Tibial nerve (tissue), 4 donors: ENCODE measurements at regions not wholly inside any gene's neighbourhood (a gene's known extent, or its start where the extent isn't known, plus 50 kb on each side); places are given as distances from the start of the nearest gene placed in this dataset.

Experiments
- DNase-seq, 2 donors: peaks; one replicate each; pipeline ENCODE4 v3.0.0-alpha.2; 2019; ENCODE audit warnings: low spot score in 2 of 2
- H3K27ac ChIP-seq, 4 donors: fragments of 200-600 bp; sonication (generic) in 3 of 4; one replicate each; pipeline ENCODE4 v1.5.1; 2017 to 2019; ENCODE audit warnings: mild to moderate bottlenecking in 1 of 4
- H3K27me3 ChIP-seq, 2 donors: fragments of 200-600 bp; sonication (generic) in 1 of 2; one replicate each; pipeline versions ENCODE4 v1.5.1 to v1.6.0; 2017 to 2019
- H3K36me3 ChIP-seq, 3 donors: fragments of 200-600 bp; sonication (generic); one replicate each; pipeline ENCODE4 v1.5.1; 2018 to 2019
- H3K4me1 ChIP-seq, 4 donors: fragments of 200-600 bp; sonication (generic) in 3 of 4; one replicate each; pipeline ENCODE4 v1.5.1; 2017 to 2019
- H3K4me3 ChIP-seq, 4 donors: fragments of 200-600 bp; sonication (generic) in 3 of 4; one replicate each; pipeline ENCODE4 v1.5.1; 2017 to 2019; ENCODE audit warnings: mild to moderate bottlenecking in 1 of 4, moderate library complexity in 1 of 4
- H3K9me3 ChIP-seq, 4 donors: fragments of 200-600 bp; sonication (generic) in 3 of 4; one replicate each; pipeline ENCODE4 v1.5.1; 2017 to 2019
- EP300 ChIP-seq, 2 donors: sonication (generic); formaldehyde crosslinking; IDR thresholded peaks; one replicate each; pipeline ENCODE4 v1.6.1; 2017; ENCODE audit warnings: antibody characterized with exemption in 2 of 2, mild to moderate bottlenecking in 1 of 2
- POLR2A ChIP-seq, 2 donors: fragments of 450-650 bp; IDR thresholded peaks; one replicate each; pipeline ENCODE4 v1.6.1; 2017; ENCODE audit warnings: antibody characterized with exemption in 2 of 2, mild to moderate bottlenecking in 2 of 2, moderate library complexity in 2 of 2
- WGBS, 2 donors: methylation state at CpG; one replicate each; pipeline ENCODE4 v1.1.5; 2018; 5-methylcytosine and 5-hydroxymethylcytosine counted together
- TF ChIP-seq, protein P1 (sequence below), 5 experiments: fragments of 200-600 bp in 3 of 5; fragments of 450-650 bp in 2 of 5; sonication (generic) in 3 of 5; IDR thresholded peaks; one replicate each; pipeline ENCODE4 v1.5.1; 2016 to 2019; ENCODE audit warnings: antibody characterized with exemption in 5 of 5, mild to moderate bottlenecking in 3 of 5, moderate library complexity in 2 of 5

DNA sequence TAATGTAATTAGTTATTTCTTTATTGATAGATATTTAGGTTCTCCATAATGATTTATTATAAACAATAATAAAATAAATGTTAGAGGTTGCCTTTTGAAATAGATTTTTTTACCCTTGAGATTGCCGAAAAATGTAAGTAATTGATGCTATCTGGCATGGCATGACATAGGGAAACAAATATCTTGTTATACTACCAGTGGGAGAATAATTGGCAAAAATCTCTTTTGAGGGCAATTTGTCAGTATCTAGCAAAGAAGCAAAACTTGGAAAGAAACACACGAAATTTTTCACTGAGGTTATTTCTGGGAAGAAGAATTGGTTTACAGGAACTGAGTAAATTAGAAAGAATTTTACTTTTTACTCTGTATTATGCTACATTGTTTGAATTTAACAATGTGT lies 547.2 kb upstream of the SETBP1 start:
- peaks cover 0 to 4% (median 0%) of the 10 kb centered on the region in 4 donors for H3K4me1 ChIP-seq
- TF ChIP-seq, protein P1, sequence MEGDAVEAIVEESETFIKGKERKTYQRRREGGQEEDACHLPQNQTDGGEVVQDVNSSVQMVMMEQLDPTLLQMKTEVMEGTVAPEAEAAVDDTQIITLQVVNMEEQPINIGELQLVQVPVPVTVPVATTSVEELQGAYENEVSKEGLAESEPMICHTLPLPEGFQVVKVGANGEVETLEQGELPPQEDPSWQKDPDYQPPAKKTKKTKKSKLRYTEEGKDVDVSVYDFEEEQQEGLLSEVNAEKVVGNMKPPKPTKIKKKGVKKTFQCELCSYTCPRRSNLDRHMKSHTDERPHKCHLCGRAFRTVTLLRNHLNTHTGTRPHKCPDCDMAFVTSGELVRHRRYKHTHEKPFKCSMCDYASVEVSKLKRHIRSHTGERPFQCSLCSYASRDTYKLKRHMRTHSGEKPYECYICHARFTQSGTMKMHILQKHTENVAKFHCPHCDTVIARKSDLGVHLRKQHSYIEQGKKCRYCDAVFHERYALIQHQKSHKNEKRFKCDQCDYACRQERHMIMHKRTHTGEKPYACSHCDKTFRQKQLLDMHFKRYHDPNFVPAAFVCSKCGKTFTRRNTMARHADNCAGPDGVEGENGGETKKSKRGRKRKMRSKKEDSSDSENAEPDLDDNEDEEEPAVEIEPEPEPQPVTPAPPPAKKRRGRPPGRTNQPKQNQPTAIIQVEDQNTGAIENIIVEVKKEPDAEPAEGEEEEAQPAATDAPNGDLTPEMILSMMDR (IDR thresholded peaks at IDR 0.05): no peak
- TF ChIP-seq EP300 (IDR thresholded peaks at IDR 0.05) (no peak), POLR2A (IDR thresholded peaks at IDR 0.05) (no peak)
- WGBS, 2 donors: 26 to 29% methylated on average over 2 of the region's 2 CpGs
- H3K27ac ChIP-seq: no peak overlapping the region
- H3K36me3 ChIP-seq: no peaks in the 10 kb centered on the region
- H3K9me3 ChIP-seq: no peaks in the 10 kb centered on the region
- H3K27me3 ChIP-seq: no peaks in the 10 kb centered on the region
- no peak for DNase-seq
- no peak overlapping the region for H3K4me3 ChIP-seq

DNA sequence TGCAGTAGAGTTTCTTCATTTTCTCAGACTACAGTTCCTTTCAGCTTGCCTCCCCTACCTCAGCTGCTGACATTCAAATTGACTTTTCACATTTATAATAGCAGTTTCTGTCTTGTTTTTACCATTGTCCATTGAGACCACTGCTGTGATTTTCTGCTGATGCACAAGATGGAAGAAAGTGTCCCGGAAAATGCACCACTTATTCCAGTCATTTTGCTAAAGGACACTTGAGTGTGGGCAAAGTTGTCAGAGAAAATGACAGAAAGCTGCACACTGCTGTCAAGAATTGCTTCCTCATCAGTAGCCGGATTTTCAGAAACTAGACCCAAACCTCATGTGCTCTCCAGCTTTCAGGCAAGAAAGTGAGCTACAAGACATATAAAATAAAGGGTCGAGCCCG lies 546.2 kb upstream of the SETBP1 start:
- DNase-seq: no peak
- no peak overlapping the region for H3K4me3 ChIP-seq
- H3K9me3 ChIP-seq: no peaks in the 10 kb centered on the region
- no peak overlapping the region for H3K27ac ChIP-seq
- TF ChIP-seq POLR2A (IDR thresholded peaks at IDR 0.05): no peak
- TF ChIP-seq, protein P1 (IDR thresholded peaks at IDR 0.05): no peak
- no peak for TF ChIP-seq EP300 (IDR thresholded peaks at IDR 0.05)
- no peaks in the 10 kb centered on the region for H3K36me3 ChIP-seq
- H3K27me3 ChIP-seq: no peaks in the 10 kb centered on the region
- peaks cover 0 to 4% (median 0%) of the 10 kb centered on the region in 4 donors for H3K4me1 ChIP-seq
- 67 to 68% methylated on average over 4 of the region's 4 CpGs for WGBS, 2 donors

DNA sequence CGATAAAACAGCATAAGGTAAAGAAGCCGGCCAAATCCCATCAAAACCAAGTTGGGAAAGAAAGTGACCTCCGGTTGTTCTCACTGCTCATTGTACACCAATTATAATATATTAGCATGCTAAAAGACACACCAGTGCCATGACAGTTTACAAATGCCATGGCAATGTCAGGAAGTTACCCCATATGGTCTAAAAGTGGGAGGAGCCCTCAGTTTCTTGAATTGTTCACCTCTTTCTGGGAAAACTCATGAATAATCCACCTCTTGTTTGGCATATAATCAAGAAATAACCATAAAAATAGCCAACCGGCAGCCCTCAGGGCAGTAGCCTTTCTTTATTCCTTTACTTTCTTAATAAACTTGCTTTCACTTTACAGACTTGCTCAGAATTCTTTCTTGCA lies 544.9 kb upstream of the SETBP1 start:
- Histone ChIP-seq H3K27ac (no peak overlapping the region), H3K27me3 (no peaks in the 10 kb centered on the region), H3K36me3 (no peaks in the 10 kb centered on the region), H3K4me1 (peaks cover 0 to 4% (median 0%) of the 10 kb centered on the region in 4 donors), H3K4me3 (no peak overlapping the region), H3K9me3 (no peaks in the 10 kb centered on the region)
- no peak for DNase-seq
- WGBS, 2 donors: 90 to 93% methylated on average over 4 of the region's 4 CpGs
- TF ChIP-seq EP300 (IDR thresholded peaks at IDR 0.05) (no peak), POLR2A (IDR thresholded peaks at IDR 0.05) (no peak)
- TF ChIP-seq, protein P1 (IDR thresholded peaks at IDR 0.05): no peak

DNA sequence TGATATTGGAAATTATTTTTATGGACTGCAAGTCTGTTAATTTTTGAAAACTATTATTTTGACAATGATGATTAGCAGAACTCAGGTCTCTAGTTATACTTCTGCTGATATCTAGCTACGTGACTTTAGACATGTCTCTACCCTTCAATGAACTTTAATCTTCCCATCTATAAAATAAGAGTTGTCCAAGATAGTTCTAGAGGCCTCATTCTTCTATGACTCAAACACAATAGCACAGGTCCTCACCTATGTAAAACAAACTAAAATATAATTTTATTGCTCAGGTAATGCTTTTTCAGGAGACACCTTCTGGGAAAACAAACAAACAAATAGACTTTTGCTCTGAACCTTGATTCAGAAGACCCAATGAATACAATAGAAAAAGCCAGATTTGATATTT lies 544.4 kb upstream of the SETBP1 start:
- TF ChIP-seq POLR2A (IDR thresholded peaks at IDR 0.05): no peak
- TF ChIP-seq EP300 (IDR thresholded peaks at IDR 0.05): no peak
- TF ChIP-seq, protein P1 (IDR thresholded peaks at IDR 0.05): no peak

DNA sequence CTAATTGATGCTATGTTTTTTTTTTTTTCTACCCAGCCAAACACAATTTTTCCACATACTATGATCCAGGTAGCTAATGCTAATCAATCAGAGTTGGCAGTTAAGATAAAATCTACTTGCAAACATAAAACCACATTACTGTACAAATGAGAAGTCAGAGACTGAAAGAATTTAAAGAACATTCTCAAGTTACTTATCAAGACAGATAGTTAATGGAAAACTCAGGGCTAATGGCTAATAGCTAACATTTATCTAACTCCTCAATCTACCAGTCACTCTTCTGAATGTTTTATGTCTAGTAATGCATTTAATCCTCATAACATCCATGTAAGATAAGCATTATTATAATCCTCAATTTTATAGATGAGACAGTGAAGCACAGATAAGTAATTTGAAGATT lies 537.6 kb upstream of the SETBP1 start:
- Histone ChIP-seq H3K4me3 (no peak overlapping the region), H3K27ac (no peak overlapping the region), H3K36me3 (no peaks in the 10 kb centered on the region), H3K9me3 (no peaks in the 10 kb centered on the region), H3K27me3 (no peaks in the 10 kb centered on the region), H3K4me1 (no peaks in the 10 kb centered on the region)
- TF ChIP-seq, protein P1 (IDR thresholded peaks at IDR 0.05): no peak
- no peak for TF ChIP-seq EP300 (IDR thresholded peaks at IDR 0.05)
- TF ChIP-seq POLR2A (IDR thresholded peaks at IDR 0.05): no peak
- no peak for DNase-seq

More for the DNA sequence above, 544.4 kb upstream of the SETBP1 start:
- Histone ChIP-seq H3K36me3 (no peaks in the 10 kb centered on the region), H3K9me3 (no peaks in the 10 kb centered on the region), H3K27ac (no peak overlapping the region), H3K4me1 (peaks cover 0 to 4% (median 0%) of the 10 kb centered on the region in 4 donors), H3K27me3 (no peaks in the 10 kb centered on the region), H3K4me3 (no peak overlapping the region)
- 91 to 93% methylated on average over 1 of the region's 1 CpG for WGBS, 2 donors
- no peak for DNase-seq
